Cardiac fibroblast (primary cell): ENCODE measurements at regions not wholly inside any gene's neighbourhood (a gene's known extent, or its start where the extent isn't known, plus 50 kb on each side); places are given as distances from the start of the nearest gene placed in this dataset.

ENCODE experiments used
- DNase-seq, 2 donors: peaks; one replicate each; pipeline versions ENCODE4 v3.0.0 to v3.0.0-alpha.2; 2010; ENCODE audit warnings: low read depth in 2 of 2
- H3K4me3 ChIP-seq, 2 donors: replicated peaks in 1 of 2; 1 replicate in 1 of 2; 2 replicates in 1 of 2; pipeline ENCODE4 v1.5.1; 2011; ENCODE audit warnings: low read depth in 2 of 2, low read length in 2 of 2, mild to moderate bottlenecking in 2 of 2, moderate library complexity in 1 of 2
- TF ChIP-seq, protein P1 (sequence below): IDR thresholded peaks from one replicate; pipeline ENCODE4 v1.5.1; 2011; ENCODE audit warnings: low read depth, mild to moderate bottlenecking, low read length, inconsistent platforms

DNA sequence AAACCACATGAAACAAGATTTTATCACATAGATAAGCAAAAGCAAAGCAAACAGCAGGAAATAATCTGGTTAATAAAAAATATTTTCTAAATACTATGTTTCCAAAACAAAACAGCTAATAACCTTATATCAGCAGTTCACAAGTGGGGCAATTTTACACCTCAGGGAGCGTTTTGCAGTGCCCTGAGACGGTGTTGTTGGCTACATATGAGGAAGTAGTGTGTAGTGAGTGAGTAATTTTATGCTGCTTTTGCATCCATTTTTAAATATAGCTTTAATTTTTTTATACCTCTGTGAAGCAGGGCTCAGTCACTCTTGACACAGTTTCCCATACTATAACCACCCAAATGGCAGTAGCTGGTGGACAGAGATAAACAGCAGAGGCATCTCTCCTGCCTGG, 438.5 kb upstream of the B3GAT1 start:
- TF ChIP-seq, protein P1, sequence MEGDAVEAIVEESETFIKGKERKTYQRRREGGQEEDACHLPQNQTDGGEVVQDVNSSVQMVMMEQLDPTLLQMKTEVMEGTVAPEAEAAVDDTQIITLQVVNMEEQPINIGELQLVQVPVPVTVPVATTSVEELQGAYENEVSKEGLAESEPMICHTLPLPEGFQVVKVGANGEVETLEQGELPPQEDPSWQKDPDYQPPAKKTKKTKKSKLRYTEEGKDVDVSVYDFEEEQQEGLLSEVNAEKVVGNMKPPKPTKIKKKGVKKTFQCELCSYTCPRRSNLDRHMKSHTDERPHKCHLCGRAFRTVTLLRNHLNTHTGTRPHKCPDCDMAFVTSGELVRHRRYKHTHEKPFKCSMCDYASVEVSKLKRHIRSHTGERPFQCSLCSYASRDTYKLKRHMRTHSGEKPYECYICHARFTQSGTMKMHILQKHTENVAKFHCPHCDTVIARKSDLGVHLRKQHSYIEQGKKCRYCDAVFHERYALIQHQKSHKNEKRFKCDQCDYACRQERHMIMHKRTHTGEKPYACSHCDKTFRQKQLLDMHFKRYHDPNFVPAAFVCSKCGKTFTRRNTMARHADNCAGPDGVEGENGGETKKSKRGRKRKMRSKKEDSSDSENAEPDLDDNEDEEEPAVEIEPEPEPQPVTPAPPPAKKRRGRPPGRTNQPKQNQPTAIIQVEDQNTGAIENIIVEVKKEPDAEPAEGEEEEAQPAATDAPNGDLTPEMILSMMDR, result no peak
- no peak overlapping the region for H3K4me3 ChIP-seq
- DNase-seq, result no peak

DNA sequence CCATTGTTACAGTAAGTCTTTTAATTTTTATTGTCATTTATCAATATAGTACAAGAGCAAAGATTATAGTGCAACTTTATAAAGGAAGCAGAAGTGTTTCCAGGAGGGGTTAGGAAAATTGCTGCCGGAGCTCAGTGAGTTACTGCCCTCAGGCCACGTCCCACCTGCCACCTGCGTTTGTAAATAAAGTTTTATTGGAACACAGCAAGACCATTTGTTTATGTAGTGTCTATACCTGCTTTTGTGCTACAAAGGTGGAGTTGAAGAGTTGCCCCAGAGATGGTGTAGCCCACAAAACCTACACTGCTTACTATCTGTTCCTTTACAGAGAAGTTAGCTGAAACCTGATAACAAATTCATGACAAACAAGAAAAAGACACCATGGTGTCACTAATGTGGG, 437.8 kb upstream of the B3GAT1 start:
- DNase-seq, result no peak
- H3K4me3 ChIP-seq, result no peak overlapping the region
- TF ChIP-seq, protein P1, result no peak

DNA sequence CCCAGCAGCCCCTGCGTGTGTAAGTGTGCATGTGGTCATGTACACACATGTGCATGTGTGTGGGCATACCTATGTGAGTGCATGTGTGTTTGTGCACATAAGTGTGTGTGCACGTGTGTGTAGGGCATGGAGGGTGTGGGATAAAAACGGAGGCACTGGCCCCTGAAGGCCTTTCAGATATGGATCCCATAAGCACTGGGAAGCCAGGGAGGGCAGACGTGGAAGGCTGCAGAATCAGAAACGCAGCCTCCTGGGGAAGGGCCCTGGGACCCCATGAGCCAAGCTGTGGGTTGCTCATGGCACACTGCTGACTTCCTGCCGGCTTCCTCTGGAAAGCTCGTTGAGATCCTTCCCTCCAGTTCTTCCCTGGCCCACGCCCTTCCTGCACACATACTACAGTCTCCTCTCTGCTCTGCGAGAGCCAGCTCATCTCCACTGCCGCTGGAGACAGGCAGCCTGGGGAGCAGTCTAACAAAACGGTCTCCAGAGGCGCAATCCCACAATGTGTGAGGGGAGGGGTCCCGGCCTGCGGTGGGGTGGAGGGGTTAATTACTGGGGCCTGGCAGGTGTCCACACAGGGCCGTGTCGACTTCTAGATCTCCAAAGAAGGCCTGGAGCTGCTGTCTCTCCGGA, 435.2 kb upstream of the B3GAT1 start:
- no peak for DNase-seq
- TF ChIP-seq, protein P1, result no peak
- no peak overlapping the region for H3K4me3 ChIP-seq

DNA sequence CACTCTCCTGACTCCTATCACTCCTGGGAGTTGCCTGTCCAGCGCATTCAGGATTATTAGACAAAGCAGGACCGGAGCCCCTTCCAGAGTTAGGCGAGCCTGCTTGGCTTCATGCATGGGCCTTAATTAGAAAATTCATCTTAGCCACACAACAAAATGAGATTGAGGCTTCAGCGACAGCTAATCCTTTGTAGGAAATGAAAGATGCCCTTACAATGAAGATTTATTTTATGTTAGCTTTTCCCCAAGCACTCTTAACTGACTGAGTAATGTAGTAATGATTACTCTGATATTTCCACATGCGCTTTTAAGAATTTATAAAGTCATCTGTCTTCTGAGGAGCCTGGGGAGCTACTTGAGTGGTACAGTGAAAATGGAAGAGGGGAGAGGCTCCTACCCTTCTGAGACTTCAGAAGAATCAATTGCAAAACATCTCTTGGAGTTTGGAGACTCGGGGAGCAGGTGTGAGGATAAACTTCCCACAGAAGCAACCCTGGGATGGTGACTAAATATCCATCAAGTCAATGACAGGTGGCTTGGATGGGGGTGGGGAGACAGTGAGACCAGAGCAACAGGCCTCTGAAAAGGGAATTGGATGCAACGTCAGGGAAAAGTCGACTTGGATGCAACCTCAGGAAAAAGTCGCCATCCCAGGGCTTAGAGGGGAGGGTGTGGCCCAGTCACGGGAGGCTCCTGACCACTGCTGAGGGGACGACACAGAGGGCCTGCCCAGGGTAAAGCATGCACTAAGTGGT, 434.5 kb upstream of the B3GAT1 start:
- H3K4me3 ChIP-seq, result no peak overlapping the region
- DNase-seq, result no peak
- TF ChIP-seq, protein P1, result no peak

DNA sequence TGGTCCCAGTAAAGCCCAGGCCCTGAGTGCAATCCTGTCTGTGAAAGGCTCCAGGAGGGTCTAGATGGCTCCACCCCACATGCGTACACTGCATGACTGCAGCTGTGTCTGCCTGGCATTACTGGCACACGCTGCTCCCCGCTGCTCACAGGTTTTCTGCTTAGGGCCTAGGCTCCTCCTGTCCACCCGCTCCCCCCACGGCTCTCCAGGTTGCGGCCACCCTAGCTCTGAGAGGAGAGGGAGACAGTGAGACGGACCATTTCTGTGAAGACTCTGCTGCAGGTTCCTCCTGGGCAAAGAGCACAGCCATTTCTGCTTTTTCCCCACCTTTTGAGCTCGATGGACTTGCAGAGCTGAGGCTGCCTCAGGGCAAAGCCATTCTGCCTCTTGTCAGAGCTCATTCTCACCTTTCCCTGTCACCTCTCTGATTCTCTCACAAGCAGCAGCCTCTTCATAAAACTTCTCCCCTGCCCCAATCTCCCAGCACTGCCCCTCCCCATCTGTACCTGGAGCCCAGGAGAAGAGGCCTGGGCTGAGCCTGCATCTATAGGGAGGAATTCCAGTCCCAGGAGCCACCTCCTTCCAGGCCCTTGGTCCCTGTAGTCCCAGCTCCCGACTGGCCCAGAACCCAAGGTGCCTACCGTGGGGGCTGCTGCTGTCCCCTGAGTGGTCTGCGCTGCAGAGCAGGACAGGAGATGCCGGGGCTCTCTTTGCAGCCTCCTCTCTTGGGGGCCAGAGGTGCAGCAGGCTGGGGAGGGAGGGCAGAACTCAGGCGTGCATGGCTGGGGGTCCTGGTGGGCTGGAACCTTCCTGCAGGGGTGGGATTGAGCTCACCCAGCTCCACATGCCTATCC, 433.7 kb upstream of the B3GAT1 start:
- DNase-seq, result no peak
- TF ChIP-seq, protein P1, result no peak
- H3K4me3 ChIP-seq, result no peak overlapping the region

DNA sequence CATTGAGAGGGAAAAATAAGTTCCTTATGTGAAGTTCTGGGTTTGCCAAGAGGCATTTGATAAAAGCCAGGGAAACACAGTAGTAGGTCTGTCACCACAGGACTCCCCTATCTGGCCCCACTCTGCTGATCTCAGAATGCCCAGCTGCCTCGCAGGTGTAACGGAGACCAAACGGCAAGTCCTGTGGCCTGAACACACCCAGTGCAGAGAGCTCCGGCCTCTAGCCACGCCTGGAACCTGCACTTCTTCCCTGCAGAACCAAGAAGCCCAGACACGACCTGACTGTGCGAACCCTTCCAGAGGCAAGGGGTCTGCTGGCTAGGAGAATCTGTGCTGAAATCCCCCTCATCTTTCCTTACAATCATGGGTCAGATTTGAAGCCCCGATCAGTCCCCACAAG, 432.8 kb upstream of the B3GAT1 start:
- TF ChIP-seq, protein P1, result no peak
- DNase-seq, result no peak
- H3K4me3 ChIP-seq, result no peak overlapping the region
